Fibroblast of villous mesenchyme (primary cell): ENCODE measurements at regions not wholly inside any gene's neighbourhood (a gene's known extent, or its start where the extent isn't known, plus 50 kb on each side); places are given as distances from the start of the nearest gene placed in this dataset.

ENCODE experiments used
- DNase-seq: peaks from one replicate; pipeline ENCODE4 v3.0.0-alpha.2; 2010; ENCODE audit warnings: low read depth
- H3K4me3 ChIP-seq: 2 replicates; pipeline ENCODE4 v1.5.1; 2011; ENCODE audit warnings: low read depth, mild to moderate bottlenecking, low read length
- TF ChIP-seq, protein P1 (sequence below): IDR thresholded peaks from 2 replicates; pipeline ENCODE4 v1.5.1; 2012; ENCODE audit warnings: low read depth, mild to moderate bottlenecking, low read length; ENCODE audit not compliant: insufficient read depth

DNA sequence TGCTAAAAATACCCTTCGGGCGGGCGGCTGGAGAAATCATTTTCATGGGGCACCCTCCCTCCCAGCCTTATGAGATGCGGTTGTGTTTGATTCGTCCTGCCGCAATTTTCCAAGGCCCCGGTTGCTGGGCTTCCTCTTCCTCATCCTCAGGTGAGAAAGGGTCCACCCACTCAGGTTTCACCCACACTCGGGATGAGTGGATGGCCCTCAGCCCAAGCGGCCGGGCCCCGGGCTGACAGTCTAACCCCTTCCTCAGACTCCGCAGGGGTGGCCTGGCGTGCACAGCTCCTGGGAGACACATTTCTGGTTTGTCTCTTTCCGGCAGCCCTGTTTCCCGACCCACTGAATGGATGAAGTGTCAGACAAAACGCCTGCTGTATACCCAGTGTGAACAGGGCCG lies 116.5 kb upstream of the LRPAP1 start:
- no peak overlapping the region for H3K4me3 ChIP-seq
- TF ChIP-seq, protein P1, sequence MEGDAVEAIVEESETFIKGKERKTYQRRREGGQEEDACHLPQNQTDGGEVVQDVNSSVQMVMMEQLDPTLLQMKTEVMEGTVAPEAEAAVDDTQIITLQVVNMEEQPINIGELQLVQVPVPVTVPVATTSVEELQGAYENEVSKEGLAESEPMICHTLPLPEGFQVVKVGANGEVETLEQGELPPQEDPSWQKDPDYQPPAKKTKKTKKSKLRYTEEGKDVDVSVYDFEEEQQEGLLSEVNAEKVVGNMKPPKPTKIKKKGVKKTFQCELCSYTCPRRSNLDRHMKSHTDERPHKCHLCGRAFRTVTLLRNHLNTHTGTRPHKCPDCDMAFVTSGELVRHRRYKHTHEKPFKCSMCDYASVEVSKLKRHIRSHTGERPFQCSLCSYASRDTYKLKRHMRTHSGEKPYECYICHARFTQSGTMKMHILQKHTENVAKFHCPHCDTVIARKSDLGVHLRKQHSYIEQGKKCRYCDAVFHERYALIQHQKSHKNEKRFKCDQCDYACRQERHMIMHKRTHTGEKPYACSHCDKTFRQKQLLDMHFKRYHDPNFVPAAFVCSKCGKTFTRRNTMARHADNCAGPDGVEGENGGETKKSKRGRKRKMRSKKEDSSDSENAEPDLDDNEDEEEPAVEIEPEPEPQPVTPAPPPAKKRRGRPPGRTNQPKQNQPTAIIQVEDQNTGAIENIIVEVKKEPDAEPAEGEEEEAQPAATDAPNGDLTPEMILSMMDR: no peak
- DNase-seq: no peak

DNA sequence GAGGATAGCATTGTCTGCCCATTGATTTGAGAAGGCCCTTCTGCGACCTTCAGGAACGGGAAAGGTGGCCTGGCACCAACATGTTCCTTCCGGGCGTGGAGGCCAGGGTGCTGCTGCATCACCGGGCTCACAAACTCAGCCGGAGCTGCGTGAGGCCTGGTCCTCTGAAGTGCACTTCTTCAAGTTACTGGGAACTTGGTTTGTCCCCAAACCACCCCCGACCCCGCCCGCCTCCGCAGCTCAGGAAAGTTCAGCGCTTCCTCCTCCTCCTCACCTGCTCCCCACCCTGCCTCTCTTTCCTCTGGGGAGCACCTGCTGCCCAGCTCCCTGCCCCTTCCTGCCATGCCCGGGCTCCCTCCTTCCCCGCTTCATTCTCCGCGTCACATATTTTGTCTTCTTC lies 116.0 kb upstream of the LRPAP1 start:
- H3K4me3 ChIP-seq: no peak overlapping the region
- DNase-seq: no peak
- TF ChIP-seq, protein P1: no peak

DNA sequence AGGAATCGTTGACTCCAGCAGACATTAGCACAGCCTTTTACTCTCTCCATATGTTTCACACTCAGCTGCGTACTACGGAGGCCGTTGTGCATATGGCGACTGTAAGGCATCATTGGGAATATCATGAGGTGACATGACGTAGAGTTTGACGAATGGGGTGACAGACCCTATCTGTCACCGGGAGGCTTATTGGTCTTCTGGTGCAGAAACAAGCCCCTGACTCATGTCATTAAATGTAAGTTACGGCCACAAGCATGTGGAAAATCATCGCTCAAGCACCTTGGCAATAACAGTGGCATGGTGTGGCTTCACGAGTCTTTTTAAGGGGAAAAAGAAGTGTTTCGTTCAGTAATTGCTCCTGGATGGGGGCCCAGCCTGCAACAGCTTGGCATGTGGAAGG lies 115.2 kb upstream of the LRPAP1 start:
- H3K4me3 ChIP-seq: no peak overlapping the region
- TF ChIP-seq, protein P1: no peak
- no peak for DNase-seq

DNA sequence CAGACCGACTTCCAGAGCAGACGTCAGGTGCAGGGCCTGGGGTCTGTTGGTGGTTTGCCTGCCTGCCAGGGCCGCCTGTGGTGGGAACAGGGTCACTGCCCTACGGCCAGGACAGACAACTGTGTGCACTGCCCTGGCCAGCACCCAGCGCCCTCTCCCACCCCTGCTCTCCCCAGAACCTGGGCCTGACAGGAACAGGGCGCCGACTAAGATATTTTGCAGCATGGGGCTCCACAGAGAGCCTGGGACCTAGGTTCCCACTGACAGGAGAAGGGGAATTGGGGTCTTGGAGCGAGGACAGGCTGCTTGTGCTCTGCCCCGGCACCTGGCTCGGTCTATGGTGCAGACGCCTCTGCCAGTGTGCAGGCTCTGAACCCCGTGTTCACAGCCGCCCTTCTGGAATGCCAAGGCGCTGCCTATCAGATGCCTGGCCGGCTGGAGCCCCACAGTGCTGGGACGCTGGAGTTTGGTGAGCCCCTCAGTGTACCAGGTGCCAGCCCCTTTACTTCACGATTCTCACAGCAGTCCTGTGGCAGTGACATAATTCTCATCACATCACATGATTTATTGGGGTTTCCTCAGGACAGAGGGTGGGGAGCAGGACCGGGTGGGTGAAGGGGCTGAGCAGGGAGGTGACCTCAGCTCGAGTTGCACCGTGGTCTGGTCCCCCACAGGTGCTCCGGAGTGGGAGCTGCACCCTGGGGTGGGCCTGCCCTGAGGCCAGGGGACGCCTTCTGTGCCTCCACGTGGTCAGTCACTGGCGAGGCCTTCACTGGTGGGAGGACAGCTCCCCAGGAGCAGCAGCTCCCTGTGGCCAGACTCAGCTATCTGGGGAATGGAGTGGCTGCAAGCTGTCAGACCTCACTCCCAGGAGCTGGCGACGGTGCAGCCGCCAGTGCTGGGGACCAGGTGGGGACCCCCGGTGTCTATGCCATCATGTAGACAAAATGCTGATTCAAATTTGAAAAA lies 113.8 kb upstream of the LRPAP1 start:
- no peak for DNase-seq
- TF ChIP-seq, protein P1: no peak
- no peak overlapping the region for H3K4me3 ChIP-seq

DNA sequence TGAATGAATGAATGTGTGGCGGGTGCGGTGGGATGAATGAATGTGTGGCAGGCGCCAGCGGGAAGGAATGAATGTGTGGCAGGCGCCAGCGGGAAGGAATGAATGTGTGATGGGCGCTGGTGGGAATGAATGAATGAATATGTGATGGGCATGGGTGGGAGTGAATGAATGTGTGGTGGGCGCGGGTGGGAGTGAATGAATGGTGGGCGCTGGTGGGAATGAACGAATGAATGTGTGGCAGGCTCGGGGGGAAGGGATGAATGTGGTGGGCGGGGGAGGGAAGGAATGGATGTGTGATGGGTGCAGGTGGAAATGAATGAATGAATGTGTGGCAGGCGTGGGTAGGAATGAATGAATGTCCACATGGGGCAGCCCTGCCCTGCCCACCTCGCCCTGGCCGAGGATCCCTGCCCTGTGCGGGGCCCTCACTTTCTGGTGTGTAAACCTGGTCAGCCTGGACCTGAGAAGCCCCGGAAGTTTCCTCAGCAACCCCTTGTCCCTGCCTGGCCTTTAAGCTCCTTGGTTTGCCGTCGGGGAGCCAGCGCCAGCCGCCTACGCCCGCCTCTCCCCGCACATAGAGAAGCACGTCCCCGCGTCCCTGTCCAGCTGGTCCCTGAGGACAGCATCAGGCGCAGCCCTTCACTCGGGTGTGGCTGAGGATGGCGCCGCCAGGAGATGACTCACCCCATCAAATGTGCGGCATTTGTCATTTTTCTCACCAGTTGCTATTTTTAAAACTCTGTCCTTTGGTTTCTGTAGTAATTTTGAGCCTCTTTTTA lies 112.8 kb upstream of the LRPAP1 start:
- peak; percentile 77 for DNase-seq
- H3K4me3 ChIP-seq: no peak overlapping the region
- TF ChIP-seq, protein P1: no peak

DNA sequence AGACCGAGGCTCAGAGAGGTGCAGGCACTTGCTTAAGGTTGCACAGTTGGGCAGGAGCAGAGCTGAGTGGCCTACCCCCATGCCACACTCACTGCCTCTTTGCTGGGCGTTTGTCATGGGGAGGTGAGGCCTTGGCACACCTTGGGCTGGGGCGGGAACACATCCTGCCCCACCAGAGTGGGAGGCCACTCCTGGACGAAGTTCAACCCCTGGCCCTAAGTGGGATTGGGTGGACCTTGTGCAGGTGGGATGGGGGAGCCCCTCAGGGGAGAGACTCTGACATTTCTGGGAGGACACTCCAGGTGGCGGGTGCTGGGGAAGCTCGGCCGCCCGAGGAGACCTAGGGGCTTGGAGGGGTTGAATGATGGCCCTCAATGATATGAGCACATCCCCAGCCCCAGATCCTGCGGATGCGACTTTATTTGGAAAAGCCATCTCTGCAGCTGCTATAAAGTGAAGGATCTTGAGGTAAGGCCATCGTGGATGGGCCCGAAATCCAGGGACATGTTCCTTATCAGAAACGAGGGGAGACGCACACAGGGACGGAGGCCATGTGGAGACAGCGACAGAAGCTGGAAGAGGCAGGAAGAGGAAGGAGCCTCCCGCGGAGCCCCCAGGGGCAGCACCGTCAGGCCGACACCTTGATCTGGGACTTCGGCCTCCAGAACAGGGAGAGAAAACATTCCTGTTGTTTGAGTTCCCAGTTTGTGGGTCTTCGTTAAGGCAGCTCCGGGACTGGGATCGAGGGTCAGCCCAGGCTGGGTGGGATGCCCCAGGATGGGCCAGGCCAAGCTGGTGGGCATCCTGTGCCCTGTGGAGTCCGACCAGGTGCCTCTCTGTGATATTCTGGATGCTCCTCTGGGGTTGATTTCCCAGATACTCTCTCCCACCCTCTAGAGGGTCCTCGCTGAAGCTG lies 111.6 kb upstream of the LRPAP1 start:
- DNase-seq: no peak
- no peak overlapping the region for H3K4me3 ChIP-seq
- TF ChIP-seq, protein P1: no peak
